AG04450 (cell line): ENCODE measurements at regions not wholly inside any gene's neighbourhood (a gene's known extent, or its start where the extent isn't known, plus 50 kb on each side); places are given as distances from the start of the nearest gene placed in this dataset.

Experiments
- CTCF ChIA-PET: fragments of 300-600, 350-600 bp; formaldehyde crosslinking; extraction: SDS; loops from one replicate; lab custom pipeline; 2022; ENCODE audit warnings: antibody characterized with exemption, inconsistent platforms; lab: Charles Lee
- POLR2A ChIA-PET: fragments of 350-600 bp; formaldehyde crosslinking; extraction: SDS; loops from one replicate; lab custom pipeline; 2021; ENCODE audit warnings: antibody characterized with exemption, inconsistent platforms; lab: Yijun Ruan, JAX
- DNase-seq: peaks from one replicate; pipeline ENCODE4 v3.0.0-alpha.2; 2011; ENCODE audit warnings: low read depth, low spot score
- H3K27ac ChIP-seq: one replicate; pipeline ENCODE4 v1.5.1; 2012; ENCODE audit warnings: low read depth, low read length, control low read depth
- H3K27me3 ChIP-seq: one replicate; pipeline ENCODE4 v1.6.0; 2012; ENCODE audit warnings: low read length; ENCODE audit not compliant: control insufficient read depth, insufficient read depth
- H3K4me3 ChIP-seq: 2 replicates; pipeline ENCODE4 v1.5.1; 2011; ENCODE audit warnings: mild to moderate bottlenecking, low read depth, low read length, control low read depth
- H3K9me3 ChIP-seq: 2 replicates; pipeline ENCODE4 v1.5.1; 2012; ENCODE audit warnings: low read length; ENCODE audit not compliant: control insufficient read depth, insufficient read depth
- TF ChIP-seq, protein P1 (sequence below): IDR thresholded peaks from 2 replicates; pipeline ENCODE4 v1.5.1; 2011; ENCODE audit warnings: low read depth, low read length, control low read depth, inconsistent platforms

DNA sequence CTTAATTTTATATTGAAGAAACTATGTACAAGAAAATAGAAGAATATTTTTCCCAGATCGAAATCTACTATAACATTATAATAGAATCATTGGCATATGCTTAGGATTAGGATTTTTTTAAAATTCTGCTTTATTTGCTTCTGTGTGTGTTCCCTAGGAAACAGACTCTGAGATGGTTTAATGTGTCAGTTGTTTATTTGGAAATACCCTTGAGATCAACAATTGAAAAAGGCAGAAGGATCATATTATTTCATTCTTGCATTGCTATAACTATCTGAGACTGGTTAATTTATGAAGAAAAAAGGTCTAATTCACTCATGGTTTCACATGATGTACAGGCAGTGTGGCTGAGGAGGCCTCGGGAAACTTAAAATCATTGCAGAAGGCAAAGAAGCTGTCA is 622.6 kb downstream of the PRR16 start:
- no peaks in the 10 kb centered on the region for H3K9me3 ChIP-seq
- TF ChIP-seq, protein P1, sequence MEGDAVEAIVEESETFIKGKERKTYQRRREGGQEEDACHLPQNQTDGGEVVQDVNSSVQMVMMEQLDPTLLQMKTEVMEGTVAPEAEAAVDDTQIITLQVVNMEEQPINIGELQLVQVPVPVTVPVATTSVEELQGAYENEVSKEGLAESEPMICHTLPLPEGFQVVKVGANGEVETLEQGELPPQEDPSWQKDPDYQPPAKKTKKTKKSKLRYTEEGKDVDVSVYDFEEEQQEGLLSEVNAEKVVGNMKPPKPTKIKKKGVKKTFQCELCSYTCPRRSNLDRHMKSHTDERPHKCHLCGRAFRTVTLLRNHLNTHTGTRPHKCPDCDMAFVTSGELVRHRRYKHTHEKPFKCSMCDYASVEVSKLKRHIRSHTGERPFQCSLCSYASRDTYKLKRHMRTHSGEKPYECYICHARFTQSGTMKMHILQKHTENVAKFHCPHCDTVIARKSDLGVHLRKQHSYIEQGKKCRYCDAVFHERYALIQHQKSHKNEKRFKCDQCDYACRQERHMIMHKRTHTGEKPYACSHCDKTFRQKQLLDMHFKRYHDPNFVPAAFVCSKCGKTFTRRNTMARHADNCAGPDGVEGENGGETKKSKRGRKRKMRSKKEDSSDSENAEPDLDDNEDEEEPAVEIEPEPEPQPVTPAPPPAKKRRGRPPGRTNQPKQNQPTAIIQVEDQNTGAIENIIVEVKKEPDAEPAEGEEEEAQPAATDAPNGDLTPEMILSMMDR: no peak
- no peak overlapping the region for H3K27ac ChIP-seq
- no peak overlapping the region for H3K4me3 ChIP-seq
- H3K27me3 ChIP-seq: no peaks in the 10 kb centered on the region
- DNase-seq: no peak
- CTCF ChIA-PET: no interaction called here
- POLR2A ChIA-PET: no interaction called here

DNA sequence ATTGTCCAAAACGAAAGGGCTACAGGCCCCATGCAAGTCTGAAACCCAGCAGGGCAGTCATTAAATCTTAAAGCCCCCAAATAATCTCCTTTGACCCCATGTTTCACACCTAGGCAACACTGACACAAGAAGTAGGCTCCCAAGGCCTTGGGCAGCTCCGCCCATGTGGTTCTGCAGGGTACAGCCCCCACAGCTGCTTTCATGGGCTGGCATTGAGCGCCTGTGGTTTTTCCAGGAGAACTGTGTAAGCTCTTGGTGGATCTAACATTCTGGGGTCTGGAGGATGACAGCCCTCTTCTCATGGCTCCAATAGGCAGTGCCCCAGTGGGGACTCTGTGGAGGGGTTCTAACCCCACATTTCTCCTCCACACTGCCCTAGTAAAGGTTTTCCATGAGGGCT is 623.5 kb downstream of the PRR16 start:
- no peak overlapping the region for H3K27ac ChIP-seq
- no peaks in the 10 kb centered on the region for H3K9me3 ChIP-seq
- DNase-seq: no peak
- H3K4me3 ChIP-seq: no peak overlapping the region
- no peaks in the 10 kb centered on the region for H3K27me3 ChIP-seq
- TF ChIP-seq, protein P1: no peak
- ChIA-PET CTCF (no interaction called here), POLR2A (no interaction called here)

DNA sequence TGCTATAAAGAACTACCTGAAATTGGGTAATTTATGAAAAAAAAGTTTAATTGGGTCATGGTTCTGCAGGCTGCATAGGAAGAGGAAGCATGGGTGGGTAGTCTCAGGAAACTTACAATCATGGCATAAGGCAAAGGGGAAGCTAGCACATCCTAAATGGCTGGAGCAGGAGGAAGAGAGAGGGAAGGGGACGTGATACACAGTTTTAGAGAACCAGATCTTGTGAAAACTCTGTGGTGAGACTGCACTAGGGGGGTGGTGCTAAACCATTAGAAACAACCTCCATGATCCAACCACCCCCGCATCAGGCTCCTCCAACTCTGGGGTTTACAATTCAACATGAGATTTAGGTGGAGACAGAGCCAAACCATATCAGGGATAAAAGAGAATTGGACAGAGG is 624.2 kb downstream of the PRR16 start:
- H3K9me3 ChIP-seq: no peaks in the 10 kb centered on the region
- no peak for DNase-seq
- TF ChIP-seq, protein P1: no peak
- ChIA-PET CTCF (no interaction called here), POLR2A (no interaction called here)
- no peak overlapping the region for H3K27ac ChIP-seq
- no peaks in the 10 kb centered on the region for H3K27me3 ChIP-seq
- H3K4me3 ChIP-seq: no peak overlapping the region

DNA sequence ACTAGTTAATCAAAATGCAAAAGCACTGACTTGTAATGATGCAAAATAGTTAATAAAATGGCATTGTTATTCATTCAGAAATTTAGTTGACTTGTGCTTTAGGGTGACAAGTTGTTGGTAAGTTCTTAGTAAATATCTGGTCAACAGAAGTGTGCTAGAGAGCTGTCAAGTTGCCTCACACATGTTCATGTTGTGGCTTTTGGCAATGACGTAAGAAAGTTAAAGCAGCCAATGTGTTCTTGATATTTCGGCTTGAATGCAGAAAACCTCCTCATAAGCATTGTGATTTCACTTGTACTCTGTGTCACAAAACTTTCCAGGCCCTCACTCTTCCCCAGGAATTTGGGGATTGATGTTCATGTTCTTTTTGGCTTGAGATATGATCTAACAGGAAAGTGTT is 626.7 kb downstream of the PRR16 start:
- no peak for DNase-seq
- Histone ChIP-seq H3K27ac (no peak overlapping the region), H3K9me3 (no peaks in the 10 kb centered on the region), H3K27me3 (no peaks in the 10 kb centered on the region), H3K4me3 (no peak overlapping the region)
- TF ChIP-seq, protein P1: no peak
- ChIA-PET CTCF (no interaction called here), POLR2A (no interaction called here)

GRCh38 chr5:121100931-121101330 is 636.8 kb downstream of the PRR16 start:
- CTCF ChIA-PET: no interaction called here
- H3K4me3 ChIP-seq: no peak overlapping the region
- no peak for DNase-seq
- POLR2A ChIA-PET: no interaction called here
- no peaks in the 10 kb centered on the region for H3K9me3 ChIP-seq
- TF ChIP-seq, protein P1: no peak
- H3K27me3 ChIP-seq: no peaks in the 10 kb centered on the region
- H3K27ac ChIP-seq: no peak overlapping the region
